MM.1S (cell line): ENCODE measurements at regions not wholly inside any gene's neighbourhood (a gene's known extent, or its start where the extent isn't known, plus 50 kb on each side); places are given as distances from the start of the nearest gene placed in this dataset.

Experiments
- DNase-seq: peaks from one replicate; pipeline ENCODE4 v3.0.0-alpha.2; 2015
- H2AFZ ChIP-seq: fragments of 300-600 bp; sonication (generic); 2 replicates; pipeline ENCODE4 v1.6.0; 2016; ENCODE audit warnings: antibody characterized with exemption, low read length
- H3F3A ChIP-seq: fragments of 300-600 bp; sonication (generic); 2 replicates; pipeline ENCODE4 v1.6.1; 2016; ENCODE audit warnings: mild to moderate bottlenecking, antibody characterized with exemption, low read length, moderate library complexity, mixed read lengths; ENCODE audit not compliant: insufficient read depth
- H3K27ac ChIP-seq: fragments of 300-600 bp; sonication (generic); 2 replicates; pipeline ENCODE4 v1.5.1; 2016; ENCODE audit warnings: mild to moderate bottlenecking, low read length
- H3K27me3 ChIP-seq: fragments of 300-600 bp; sonication (generic); replicated peaks from 2 replicates; pipeline ENCODE4 v1.6.0; 2016; ENCODE audit warnings: low read length; ENCODE audit not compliant: insufficient read depth
- H3K36me3 ChIP-seq: fragments of 300-600 bp; sonication (generic); replicated peaks from 2 replicates; pipeline ENCODE4 v1.6.1; 2016; ENCODE audit warnings: mild to moderate bottlenecking, low read length, mixed read lengths; ENCODE audit not compliant: insufficient read depth
- H3K4me1 ChIP-seq: fragments of 300-600 bp; sonication (generic); 2 replicates; pipeline ENCODE4 v1.6.1; 2016; ENCODE audit warnings: low read length, mixed read lengths
- H3K4me2 ChIP-seq: fragments of 300-600 bp; sonication (generic); 2 replicates; pipeline ENCODE4 v1.6.0; 2016; ENCODE audit warnings: low read depth, low read length
- H3K4me3 ChIP-seq: fragments of 300-600 bp; sonication (generic); 2 replicates; pipeline ENCODE4 v1.5.1; 2016; ENCODE audit warnings: low read length, mixed read lengths
- H3K79me2 ChIP-seq: fragments of 300-600 bp; sonication (generic); 2 replicates; pipeline ENCODE4 v1.6.1; 2016; ENCODE audit warnings: mixed run types, low read length, mixed read lengths
- H3K9ac ChIP-seq: fragments of 300-600 bp; sonication (generic); 2 replicates; pipeline ENCODE4 v1.6.1; 2016; ENCODE audit warnings: low read length, mixed read lengths
- H3K9me2 ChIP-seq: fragments of 300-600 bp; sonication (generic); replicated peaks from 2 replicates; pipeline ENCODE4 v1.6.1; 2016; ENCODE audit warnings: mild to moderate bottlenecking, low read length, mixed read lengths; ENCODE audit not compliant: insufficient read depth
- H3K9me3 ChIP-seq: fragments of 300-600 bp; sonication (generic); replicated peaks from 2 replicates; pipeline ENCODE4 v1.6.1; 2016; ENCODE audit warnings: mild to moderate bottlenecking, low read length, mixed read lengths; ENCODE audit not compliant: insufficient read depth
- H4K20me1 ChIP-seq: fragments of 300-600 bp; sonication (generic); 2 replicates; pipeline ENCODE4 v1.6.1; 2016; ENCODE audit warnings: mild to moderate bottlenecking, low read length, moderate library complexity, mixed read lengths; ENCODE audit not compliant: insufficient read depth
- EZH2 ChIP-seq: fragments of 300-600 bp; sonication (generic); optimal IDR thresholded peaks from 2 replicates; pipeline ENCODE3; 2017; ENCODE audit warnings: low read depth, mild to moderate bottlenecking, antibody characterized with exemption, low read length, mixed read lengths
- EZH2phosphoT487 ChIP-seq: fragments of 300-600 bp; sonication (generic); IDR thresholded peaks from 2 replicates; pipeline ENCODE4 v1.6.1; 2018; ENCODE audit warnings: antibody characterized with exemption, low read length
- TF ChIP-seq, protein P1 (sequence below): fragments of 300-600 bp; sonication (generic); IDR thresholded peaks from 2 replicates; pipeline ENCODE4 v1.5.1; 2016; ENCODE audit warnings: antibody characterized with exemption, low read length, mixed read lengths

DNA sequence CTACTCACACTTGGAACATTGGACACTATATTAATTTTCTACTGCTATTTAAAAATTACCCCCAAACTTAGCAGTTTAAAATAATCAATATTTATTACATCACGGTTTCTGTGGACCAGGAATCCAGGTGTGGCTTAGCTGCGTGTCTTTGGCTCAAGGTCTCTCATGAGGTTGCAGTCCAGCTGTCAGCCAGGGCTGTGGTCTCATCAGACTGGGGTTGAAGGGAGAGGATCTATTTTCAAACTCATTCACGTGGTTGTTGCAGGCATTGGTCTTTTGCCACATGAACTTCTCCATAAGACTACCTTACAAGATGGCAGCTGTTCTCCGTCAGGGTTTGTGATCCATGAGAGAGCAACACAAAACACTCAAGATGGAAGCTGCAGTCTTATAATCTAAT is 343.0 kb downstream of the BCAT1 start:
- DNase-seq = no peak
- H3K9me2 ChIP-seq = no peaks in the 10 kb centered on the region
- no peaks in the 10 kb centered on the region for H3K4me1 ChIP-seq
- no peak for TF ChIP-seq EZH2phosphoT487
- TF ChIP-seq, protein P1, sequence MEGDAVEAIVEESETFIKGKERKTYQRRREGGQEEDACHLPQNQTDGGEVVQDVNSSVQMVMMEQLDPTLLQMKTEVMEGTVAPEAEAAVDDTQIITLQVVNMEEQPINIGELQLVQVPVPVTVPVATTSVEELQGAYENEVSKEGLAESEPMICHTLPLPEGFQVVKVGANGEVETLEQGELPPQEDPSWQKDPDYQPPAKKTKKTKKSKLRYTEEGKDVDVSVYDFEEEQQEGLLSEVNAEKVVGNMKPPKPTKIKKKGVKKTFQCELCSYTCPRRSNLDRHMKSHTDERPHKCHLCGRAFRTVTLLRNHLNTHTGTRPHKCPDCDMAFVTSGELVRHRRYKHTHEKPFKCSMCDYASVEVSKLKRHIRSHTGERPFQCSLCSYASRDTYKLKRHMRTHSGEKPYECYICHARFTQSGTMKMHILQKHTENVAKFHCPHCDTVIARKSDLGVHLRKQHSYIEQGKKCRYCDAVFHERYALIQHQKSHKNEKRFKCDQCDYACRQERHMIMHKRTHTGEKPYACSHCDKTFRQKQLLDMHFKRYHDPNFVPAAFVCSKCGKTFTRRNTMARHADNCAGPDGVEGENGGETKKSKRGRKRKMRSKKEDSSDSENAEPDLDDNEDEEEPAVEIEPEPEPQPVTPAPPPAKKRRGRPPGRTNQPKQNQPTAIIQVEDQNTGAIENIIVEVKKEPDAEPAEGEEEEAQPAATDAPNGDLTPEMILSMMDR = no peak
- TF ChIP-seq EZH2 = no peak
- no peak overlapping the region for H3K4me3 ChIP-seq
- no peaks in the 10 kb centered on the region for H3K36me3 ChIP-seq
- no peaks in the 10 kb centered on the region for H3F3A ChIP-seq
- no peak overlapping the region for H2AFZ ChIP-seq
- H3K79me2 ChIP-seq = no peaks in the 10 kb centered on the region
- H4K20me1 ChIP-seq = no peaks in the 10 kb centered on the region
- no peak overlapping the region for H3K27ac ChIP-seq
- no peak overlapping the region for H3K4me2 ChIP-seq
- no peaks in the 10 kb centered on the region for H3K27me3 ChIP-seq
- H3K9me3 ChIP-seq = no peaks in the 10 kb centered on the region
- H3K9ac ChIP-seq = no peak overlapping the region

DNA sequence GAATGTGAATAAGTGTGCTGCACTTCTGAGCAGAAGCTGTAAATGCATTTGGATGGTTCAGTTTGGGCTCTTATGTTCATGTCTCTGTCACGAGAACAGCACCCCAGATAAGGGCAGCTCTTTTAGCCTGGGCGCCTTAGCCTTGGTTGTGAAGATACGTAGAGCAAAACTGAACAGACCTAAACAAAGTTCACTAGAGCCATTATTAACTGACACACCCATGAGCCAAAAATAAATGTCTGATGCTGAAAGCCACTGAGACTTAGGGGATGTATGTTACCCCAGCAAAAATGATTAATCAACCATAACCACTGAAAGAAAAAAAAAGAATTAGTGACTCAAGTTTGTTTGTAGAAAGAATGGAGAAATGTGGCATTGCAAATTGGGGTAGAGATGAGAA is 343.4 kb downstream of the BCAT1 start:
- Histone ChIP-seq H3K27me3 (no peaks in the 10 kb centered on the region), H2AFZ (no peak overlapping the region), H3K9ac (no peak overlapping the region), H3K9me2 (no peaks in the 10 kb centered on the region), H3K9me3 (no peaks in the 10 kb centered on the region), H3K4me2 (no peak overlapping the region), H3K79me2 (no peaks in the 10 kb centered on the region), H3K27ac (no peak overlapping the region), H4K20me1 (no peaks in the 10 kb centered on the region), H3K4me3 (no peak overlapping the region), H3F3A (no peaks in the 10 kb centered on the region), H3K4me1 (no peaks in the 10 kb centered on the region), H3K36me3 (no peaks in the 10 kb centered on the region)
- no peak for TF ChIP-seq EZH2phosphoT487
- TF ChIP-seq EZH2 = no peak
- TF ChIP-seq, protein P1 = no peak
- DNase-seq = no peak

DNA sequence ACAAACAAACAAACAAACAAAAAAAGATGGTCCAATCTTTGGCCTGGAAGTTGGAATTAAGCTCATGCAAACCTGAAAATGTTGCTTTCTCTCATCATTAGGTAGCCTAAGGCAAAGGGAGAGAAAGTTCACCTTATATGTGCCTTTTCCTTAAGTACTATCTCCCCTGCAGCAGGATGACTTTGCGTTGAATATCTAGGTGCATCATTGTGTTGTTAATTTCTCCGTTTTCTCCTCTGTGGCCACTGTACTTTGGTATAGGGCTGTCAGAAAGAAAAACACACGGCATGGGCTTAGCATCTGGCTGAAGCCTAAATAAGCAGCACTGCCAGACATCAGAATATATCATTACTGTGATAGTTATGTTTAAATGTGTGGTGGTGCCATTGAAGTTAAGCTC is 345.5 kb downstream of the BCAT1 start:
- TF ChIP-seq EZH2 = no peak
- TF ChIP-seq EZH2phosphoT487 = no peak
- TF ChIP-seq, protein P1 = no peak
- H3K4me2 ChIP-seq = no peak overlapping the region
- no peak overlapping the region for H2AFZ ChIP-seq
- no peak for DNase-seq
- H3K4me1 ChIP-seq = peaks cover 8% of the 10 kb centered on the region; the same call in 1 of the 2 replicates
- no peaks in the 10 kb centered on the region for H4K20me1 ChIP-seq
- no peaks in the 10 kb centered on the region for H3K27me3 ChIP-seq
- H3K4me3 ChIP-seq = no peak overlapping the region
- no peak overlapping the region for H3K27ac ChIP-seq
- H3K9me2 ChIP-seq = no peaks in the 10 kb centered on the region
- H3K36me3 ChIP-seq = no peaks in the 10 kb centered on the region
- H3K9ac ChIP-seq = no peak overlapping the region
- H3K9me3 ChIP-seq = no peaks in the 10 kb centered on the region
- no peaks in the 10 kb centered on the region for H3F3A ChIP-seq
- H3K79me2 ChIP-seq = no peaks in the 10 kb centered on the region
